ENCODE measurements at regions not wholly inside any gene's neighbourhood (a gene's known extent, or its start where the extent isn't known, plus 50 kb on each side); places are given as distances from the start of the nearest gene placed in this dataset.
A peak's percentile ranks its signal among the peaks of the same experiment; 100 is the strongest.

DNA sequence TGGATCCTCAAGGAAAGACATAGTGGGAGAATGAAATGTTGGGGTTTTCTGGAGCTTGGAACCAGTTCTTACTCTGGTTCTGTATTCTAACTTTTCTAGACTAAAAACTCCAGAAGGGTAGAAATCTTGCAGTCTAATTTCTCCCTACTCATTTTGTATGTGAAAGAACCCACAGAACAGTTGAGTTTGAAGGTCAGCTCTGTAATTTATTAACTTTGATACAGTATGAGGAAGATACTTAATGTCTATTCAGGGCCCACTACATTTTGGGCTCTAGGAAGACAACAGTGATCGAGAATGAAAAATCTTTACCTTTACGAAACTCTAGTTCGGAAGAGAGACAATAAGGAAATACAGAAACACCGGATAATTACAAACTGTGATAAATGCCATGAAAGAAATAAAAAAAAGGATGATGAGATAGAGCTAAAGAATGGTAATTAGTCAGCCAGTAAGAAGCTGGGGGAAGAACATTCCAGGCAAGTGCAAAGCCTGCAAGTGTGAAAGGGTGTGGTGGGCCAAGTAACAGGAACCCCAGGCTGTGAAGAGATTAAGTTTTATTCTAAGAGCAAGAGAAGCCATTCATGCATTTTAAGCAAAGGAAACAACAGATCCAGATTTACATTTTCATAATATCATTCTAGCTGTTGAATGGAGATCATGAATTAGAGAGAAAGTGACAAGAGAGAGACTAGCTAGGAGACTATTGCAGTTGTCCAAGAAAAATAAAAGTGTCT is 159.9 kb upstream of the HMCN1 start:
- DNase-seq, result no peak
- Histone ChIP-seq H3K36me3 (replicated peaks; ENCODE audit: control insufficient read depth, insufficient read depth, low read length) (no peaks in the 10 kb centered on the region), H3K4me3 (ENCODE audit: insufficient read depth, low read depth, low read length) (no peak overlapping the region), H3K27me3 (ENCODE audit: control insufficient read depth, insufficient read depth, low read length) (no peaks in the 10 kb centered on the region)

DNA sequence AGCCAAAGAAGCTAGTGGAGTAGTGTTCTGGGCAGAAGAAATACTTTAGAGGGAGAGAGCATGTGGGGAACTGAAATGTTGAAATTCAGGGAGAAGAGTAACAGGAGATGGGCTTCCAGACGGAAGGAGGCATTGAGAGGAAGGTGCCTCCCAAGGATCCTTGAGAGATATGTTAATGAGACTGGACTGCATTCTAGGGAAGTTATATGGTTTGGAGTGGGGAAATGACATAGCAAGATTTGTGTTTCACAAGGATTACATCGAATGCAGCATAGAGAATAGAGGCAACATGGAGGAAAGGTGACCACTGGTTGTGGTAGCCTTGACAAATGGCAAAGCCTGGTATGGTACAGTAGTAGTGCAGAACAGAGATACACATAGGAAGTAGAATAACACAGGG is 160.5 kb upstream of the HMCN1 start:
- no peak for DNase-seq
- Histone ChIP-seq H3K27me3 (ENCODE audit: control insufficient read depth, insufficient read depth, low read length) (no peaks in the 10 kb centered on the region), H3K36me3 (replicated peaks; ENCODE audit: control insufficient read depth, insufficient read depth, low read length) (no peaks in the 10 kb centered on the region), H3K4me3 (ENCODE audit: insufficient read depth, low read depth, low read length) (no peak overlapping the region)

DNA sequence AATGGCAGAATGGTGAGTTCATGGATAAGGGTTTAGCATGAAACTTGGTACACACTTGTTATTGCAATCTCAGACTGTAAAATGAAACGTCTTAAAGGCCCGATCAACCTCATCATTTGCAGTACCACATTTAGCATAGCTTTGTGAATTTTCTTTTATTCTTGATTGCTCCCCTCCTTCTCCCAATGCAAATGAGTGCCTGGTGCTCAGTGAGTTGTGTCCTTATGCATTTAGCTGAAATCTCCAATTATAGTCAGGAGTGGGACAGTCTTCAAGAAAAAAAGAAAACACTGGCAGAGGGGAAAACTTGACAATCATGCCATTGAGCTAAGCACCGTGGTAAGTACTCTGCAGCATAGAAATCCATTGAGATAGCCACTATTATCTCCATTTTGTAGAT is 161.0 kb upstream of the HMCN1 start:
- H3K36me3 ChIP-seq (replicated peaks; ENCODE audit: control insufficient read depth, insufficient read depth, low read length), result no peaks in the 10 kb centered on the region
- no peak overlapping the region for H3K4me3 ChIP-seq (ENCODE audit: insufficient read depth, low read depth, low read length)
- DNase-seq, result no peak
- H3K27me3 ChIP-seq (ENCODE audit: control insufficient read depth, insufficient read depth, low read length), result no peaks in the 10 kb centered on the region

DNA sequence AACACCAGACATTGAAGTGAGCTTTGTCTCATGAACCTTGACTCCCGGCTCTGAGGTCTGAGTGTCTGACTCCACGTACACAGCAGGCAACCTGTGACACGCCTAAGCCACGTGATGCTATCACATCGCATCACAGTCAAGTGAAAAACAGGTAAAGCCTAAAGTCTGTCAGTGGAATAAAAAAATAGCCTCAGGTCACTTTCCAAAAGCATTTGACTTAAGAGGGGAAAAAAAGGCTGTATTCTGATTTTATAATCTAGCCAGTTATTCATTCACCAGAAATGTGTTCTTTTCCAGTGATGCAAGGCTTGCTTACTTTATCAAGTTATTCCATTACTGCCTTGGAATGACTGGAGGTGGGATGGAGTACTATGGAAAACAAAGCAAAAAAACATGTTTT is 163.2 kb upstream of the HMCN1 start:
- H3K4me3 ChIP-seq (ENCODE audit: insufficient read depth, low read depth, low read length), result no peak overlapping the region
- DNase-seq, result no peak
- H3K36me3 ChIP-seq (replicated peaks; ENCODE audit: control insufficient read depth, insufficient read depth, low read length), result no peaks in the 10 kb centered on the region
- no peaks in the 10 kb centered on the region for H3K27me3 ChIP-seq (ENCODE audit: control insufficient read depth, insufficient read depth, low read length)

DNA sequence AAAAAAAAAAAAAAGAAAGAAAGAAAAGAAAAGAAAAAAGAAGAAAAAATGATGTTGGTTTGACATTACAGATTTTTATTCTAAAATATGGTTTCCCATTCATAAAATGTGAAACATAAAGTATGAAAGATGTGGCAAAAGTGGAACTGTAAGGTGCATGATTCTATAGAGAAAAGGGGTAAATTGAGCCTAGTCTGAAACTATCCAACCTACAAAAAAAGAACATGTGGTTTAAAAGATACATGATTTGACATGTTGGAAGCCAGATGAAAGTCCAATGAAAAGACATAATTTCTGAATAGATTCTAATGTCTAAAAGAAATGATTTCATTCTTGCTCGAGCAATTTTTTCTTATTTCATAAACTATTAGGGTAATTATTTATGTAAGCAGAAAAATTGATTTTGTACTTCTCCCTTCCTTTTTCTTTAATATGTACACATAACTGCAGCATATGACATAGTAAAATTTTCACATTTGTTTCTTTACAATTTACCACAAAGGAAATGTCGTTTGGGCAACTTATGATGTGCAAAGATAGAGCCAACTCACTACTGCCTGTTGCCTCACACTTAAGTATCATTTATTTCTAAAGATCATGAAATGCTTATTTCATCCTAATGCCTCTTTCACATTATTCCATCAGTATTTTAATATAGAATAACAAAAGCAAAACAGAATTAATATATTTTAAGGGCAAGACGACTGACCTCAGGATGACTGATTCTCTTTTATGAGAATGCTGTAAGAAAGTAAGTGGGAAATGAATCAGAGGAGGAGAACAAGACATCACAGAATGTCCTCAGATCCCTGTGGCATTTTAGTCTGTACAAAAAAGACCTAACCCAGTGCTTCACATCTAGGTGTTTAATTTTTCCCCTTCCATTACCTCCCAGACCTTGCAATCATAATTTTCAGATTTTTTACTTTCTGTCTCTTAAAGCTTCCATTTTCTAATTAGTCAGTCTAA is 165.8 kb upstream of the HMCN1 start:
- no peaks in the 10 kb centered on the region for H3K36me3 ChIP-seq (replicated peaks; ENCODE audit: control insufficient read depth, insufficient read depth, low read length)
- H3K4me3 ChIP-seq (ENCODE audit: insufficient read depth, low read depth, low read length), result no peak overlapping the region
- DNase-seq, result no peak
- H3K27me3 ChIP-seq (ENCODE audit: control insufficient read depth, insufficient read depth, low read length), result no peaks in the 10 kb centered on the region

DNA sequence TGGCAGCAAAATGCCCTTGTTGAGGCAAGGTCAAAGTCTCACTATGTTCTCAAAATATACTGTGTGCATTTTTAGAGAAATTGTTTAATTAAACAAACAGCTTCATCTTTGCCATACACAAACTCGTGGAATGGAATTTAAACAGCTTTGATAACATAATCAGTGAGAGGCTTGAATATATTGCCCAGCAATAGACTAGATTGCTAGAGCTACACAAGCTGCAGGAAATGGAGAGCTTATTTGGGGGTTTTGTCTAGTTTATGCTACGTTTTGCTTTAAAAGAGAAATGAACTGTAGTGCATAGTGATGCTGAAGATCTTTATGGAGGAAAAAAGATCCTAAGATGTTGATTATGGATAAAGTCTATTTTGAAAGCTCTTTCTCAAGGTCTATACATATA is 166.8 kb upstream of the HMCN1 start:
- DNase-seq, result no peak
- no peaks in the 10 kb centered on the region for H3K27me3 ChIP-seq (ENCODE audit: control insufficient read depth, insufficient read depth, low read length)
- no peak overlapping the region for H3K4me3 ChIP-seq (ENCODE audit: insufficient read depth, low read depth, low read length)
- no peaks in the 10 kb centered on the region for H3K36me3 ChIP-seq (replicated peaks; ENCODE audit: control insufficient read depth, insufficient read depth, low read length)

DNA sequence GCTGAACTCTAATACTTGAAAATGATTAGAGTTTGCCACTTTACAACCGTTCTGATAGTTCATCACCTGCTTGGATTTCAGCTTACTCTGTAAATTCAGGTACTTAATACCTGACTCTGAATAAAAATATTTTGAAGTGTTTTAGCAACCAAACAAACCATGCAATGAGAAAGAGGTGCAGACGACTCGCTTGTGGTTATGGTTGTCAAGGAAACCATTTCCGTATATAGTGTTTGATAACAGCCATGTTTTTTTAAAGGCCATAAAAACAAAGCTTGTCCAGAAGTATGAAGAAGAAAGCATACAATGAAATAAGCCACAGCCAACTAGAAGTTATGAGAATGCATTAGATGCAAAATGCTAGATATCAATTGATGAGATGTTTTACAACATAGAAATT is 167.2 kb upstream of the HMCN1 start:
- no peaks in the 10 kb centered on the region for H3K27me3 ChIP-seq (ENCODE audit: control insufficient read depth, insufficient read depth, low read length)
- DNase-seq, result no peak
- no peak overlapping the region for H3K4me3 ChIP-seq (ENCODE audit: insufficient read depth, low read depth, low read length)
- no peaks in the 10 kb centered on the region for H3K36me3 ChIP-seq (replicated peaks; ENCODE audit: control insufficient read depth, insufficient read depth, low read length)

DNA sequence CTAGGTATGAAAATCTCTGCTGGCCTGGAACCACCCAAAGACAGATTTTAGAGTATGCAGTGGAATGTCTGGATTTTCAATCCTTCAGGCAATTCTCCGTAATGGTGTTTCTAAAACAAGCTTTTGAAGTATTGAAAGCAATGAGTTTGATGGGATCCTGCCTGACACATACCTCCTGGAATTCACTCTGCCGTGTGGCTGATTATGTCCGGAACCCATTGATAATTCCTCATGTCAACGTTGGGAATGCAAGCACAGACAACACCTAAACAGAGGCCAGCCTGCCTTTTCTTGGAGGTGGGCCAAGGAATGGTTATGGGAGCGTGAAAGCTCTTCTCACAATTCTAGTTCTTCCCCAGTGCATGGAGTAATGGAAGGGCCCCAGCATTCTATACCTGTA is 168.9 kb upstream of the HMCN1 start:
- Histone ChIP-seq H3K4me3 (ENCODE audit: insufficient read depth, low read depth, low read length) (no peak overlapping the region), H3K27me3 (ENCODE audit: control insufficient read depth, insufficient read depth, low read length) (no peaks in the 10 kb centered on the region), H3K36me3 (replicated peaks; ENCODE audit: control insufficient read depth, insufficient read depth, low read length) (no peaks in the 10 kb centered on the region)
- DNase-seq, result no peak

DNA sequence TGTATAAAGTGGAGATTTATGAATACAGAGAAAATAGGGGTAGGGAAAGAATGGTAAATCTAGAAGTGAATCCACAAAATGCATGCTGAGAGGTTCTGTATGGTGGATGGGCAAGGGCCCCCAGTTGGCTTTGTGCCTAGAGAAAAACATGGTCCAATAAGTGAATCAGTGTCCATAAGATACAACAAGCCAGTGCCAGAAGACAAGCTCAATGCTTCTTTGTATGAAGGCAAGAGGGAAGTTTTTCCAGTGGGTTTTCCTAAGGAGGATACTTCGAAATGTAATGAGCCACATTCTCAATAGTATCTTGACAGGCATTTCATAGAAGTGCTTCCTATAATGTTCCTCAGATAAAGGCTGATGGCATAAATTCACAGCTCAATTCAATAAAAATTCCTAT is 169.4 kb upstream of the HMCN1 start:
- no peak overlapping the region for H3K4me3 ChIP-seq (ENCODE audit: insufficient read depth, low read depth, low read length)
- no peaks in the 10 kb centered on the region for H3K36me3 ChIP-seq (replicated peaks; ENCODE audit: control insufficient read depth, insufficient read depth, low read length)
- no peaks in the 10 kb centered on the region for H3K27me3 ChIP-seq (ENCODE audit: control insufficient read depth, insufficient read depth, low read length)
- no peak for DNase-seq

DNA sequence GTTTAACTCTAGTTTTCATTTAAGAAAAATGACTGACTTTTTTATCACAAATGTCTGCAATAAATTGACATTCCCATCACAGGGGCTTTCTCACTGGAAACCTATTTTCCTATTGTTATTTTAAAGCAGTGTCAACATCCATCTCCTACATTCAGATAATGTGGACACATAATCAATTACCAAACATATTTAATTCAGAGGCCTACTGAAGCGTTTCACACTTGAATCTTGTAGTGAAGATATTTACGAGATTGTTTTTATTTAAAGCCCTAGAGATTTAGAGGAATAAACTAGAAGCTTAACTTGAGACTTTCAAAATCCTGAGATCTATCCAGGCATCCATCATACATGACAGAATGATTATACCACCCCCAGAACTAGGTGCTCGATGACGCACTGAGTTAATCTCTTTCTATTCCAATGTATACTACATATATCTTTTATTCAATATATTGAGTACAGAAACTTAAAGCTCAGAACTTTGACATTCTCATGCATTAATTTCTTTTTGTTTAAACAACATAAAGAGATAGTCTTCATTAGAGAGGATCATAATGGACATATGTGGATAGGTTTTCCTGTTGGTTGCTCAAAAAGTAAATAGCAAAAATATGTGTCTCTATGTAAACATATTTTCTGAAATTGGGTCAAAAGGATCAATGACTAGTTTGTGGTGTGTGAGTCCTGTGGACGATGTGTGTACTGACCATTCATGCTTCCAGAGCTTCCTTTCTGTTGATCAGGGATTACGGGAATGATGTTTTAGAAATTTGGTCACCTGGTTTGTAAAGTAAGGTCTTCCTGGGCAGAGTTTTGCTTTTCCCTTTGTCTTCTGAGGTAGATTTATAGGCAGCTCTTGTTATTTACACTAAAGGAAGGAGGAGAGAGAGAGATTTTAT is 171.5 kb upstream of the HMCN1 start:
- Histone ChIP-seq H3K36me3 (replicated peaks; ENCODE audit: control insufficient read depth, insufficient read depth, low read length) (no peaks in the 10 kb centered on the region), H3K27me3 (ENCODE audit: control insufficient read depth, insufficient read depth, low read length) (no peaks in the 10 kb centered on the region), H3K4me3 (ENCODE audit: insufficient read depth, low read depth, low read length) (no peak overlapping the region)
- DNase-seq, result no peak

DNA sequence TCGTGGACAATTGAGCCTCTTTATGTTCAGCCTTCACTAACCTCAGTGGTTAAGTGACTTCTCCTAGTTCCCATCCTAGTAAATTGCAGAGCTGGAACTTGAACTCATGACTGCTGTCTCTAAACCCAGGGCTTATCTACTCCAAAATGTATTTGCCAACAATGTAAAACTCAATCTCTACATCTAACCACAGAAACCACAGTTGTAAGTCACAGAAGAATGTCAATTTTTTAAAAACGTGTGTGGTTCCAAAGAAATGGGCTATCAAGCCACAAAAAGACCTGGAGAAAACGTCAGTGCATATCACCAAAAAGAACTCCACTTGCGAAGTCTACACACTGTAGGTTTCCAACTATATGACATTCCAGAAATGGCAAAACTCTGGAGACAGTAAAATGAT is 172.6 kb upstream of the HMCN1 start:
- Histone ChIP-seq H3K27me3 (ENCODE audit: control insufficient read depth, insufficient read depth, low read length) (no peaks in the 10 kb centered on the region), H3K36me3 (replicated peaks; ENCODE audit: control insufficient read depth, insufficient read depth, low read length) (no peaks in the 10 kb centered on the region), H3K4me3 (ENCODE audit: insufficient read depth, low read depth, low read length) (no peak overlapping the region)
- no peak for DNase-seq

DNA sequence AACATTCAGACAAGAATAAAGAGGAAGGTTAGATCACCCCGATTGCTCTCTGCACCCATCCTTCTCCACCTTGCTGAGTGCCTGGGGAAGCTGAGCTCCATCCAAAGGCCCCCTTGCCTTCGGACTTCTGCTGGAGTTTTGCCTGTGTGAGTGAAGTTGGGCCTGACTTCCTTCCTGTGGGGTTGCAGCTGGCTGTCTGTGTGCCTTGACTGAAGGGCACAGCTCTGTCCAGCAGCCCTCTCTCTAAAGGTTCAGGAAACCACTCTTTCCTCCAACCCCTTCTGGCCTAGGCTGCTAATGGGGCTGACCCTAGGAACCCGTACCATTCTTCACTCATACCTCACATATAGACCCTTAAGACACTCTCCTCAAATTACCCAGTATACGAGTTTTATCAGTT is 173.4 kb upstream of the HMCN1 start:
- no peak for DNase-seq
- Histone ChIP-seq H3K36me3 (replicated peaks; ENCODE audit: control insufficient read depth, insufficient read depth, low read length) (no peaks in the 10 kb centered on the region), H3K27me3 (ENCODE audit: control insufficient read depth, insufficient read depth, low read length) (no peaks in the 10 kb centered on the region), H3K4me3 (ENCODE audit: insufficient read depth, low read depth, low read length) (no peak overlapping the region)

DNA sequence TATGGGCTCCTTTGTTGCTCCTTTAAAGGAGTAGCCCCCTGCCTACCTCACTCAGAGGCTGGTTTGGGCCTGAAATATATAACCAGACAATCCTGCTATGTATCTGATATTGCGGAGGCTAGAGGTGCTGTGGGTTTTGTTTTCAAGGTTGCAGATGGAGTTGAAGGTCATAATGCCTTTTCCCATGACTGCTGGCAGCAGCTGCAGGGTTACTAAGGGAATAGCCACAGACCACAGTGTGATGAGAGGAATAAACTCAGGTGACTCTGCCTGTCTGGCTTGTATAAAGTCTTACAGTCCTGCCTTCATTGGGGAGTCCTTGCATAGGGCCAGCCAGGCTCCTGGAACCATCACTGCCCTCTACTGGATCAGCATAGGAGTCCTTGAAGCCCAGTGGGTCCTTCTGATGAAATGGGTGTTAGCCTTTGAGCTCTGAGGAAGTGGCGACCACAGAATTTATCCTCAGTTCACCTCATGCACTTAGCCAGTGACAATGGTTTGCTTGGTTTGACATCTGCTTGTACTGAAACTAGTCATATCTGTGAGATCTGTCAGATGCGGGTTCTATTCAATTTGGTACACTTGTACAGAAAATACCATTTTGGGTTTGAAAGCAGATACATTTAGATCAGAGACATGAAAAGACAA is 174.4 kb upstream of the HMCN1 start:
- DNase-seq, result peak; percentile 47
- no peak overlapping the region for H3K4me3 ChIP-seq (ENCODE audit: insufficient read depth, low read depth, low read length)
- H3K36me3 ChIP-seq (replicated peaks; ENCODE audit: control insufficient read depth, insufficient read depth, low read length), result no peaks in the 10 kb centered on the region
- no peaks in the 10 kb centered on the region for H3K27me3 ChIP-seq (ENCODE audit: control insufficient read depth, insufficient read depth, low read length)

DNA sequence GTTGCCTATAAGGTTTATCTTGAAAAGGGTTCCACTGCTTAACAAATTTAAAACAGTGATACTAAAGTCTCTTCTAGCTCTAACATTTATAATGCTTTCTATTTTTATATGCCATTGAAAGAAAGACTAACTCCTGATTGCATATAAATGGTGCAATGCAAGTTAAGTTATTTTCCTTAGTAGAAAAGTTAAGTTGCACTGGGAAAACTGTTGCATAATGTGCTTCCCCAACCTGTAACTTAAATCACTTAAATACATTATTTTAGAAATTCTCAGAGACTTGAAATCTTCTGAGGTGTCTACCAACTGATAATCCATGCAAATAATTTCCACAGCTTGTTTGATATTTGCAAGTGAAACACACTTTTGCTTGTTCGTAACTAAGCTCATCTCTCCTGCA is 175.0 kb upstream of the HMCN1 start:
- H3K27me3 ChIP-seq (ENCODE audit: control insufficient read depth, insufficient read depth, low read length), result no peaks in the 10 kb centered on the region
- DNase-seq, result no peak
- no peak overlapping the region for H3K4me3 ChIP-seq (ENCODE audit: insufficient read depth, low read depth, low read length)
- H3K36me3 ChIP-seq (replicated peaks; ENCODE audit: control insufficient read depth, insufficient read depth, low read length), result no peaks in the 10 kb centered on the region
